Stomach (tissue), 8 donors: ENCODE measurements at regions not wholly inside any gene's neighbourhood (a gene's known extent, or its start where the extent isn't known, plus 50 kb on each side); places are given as distances from the start of the nearest gene placed in this dataset.

Experiments
- DNase-seq, 2 donors: peaks; one replicate each; pipeline versions ENCODE4 v3.0.0 to v3.0.0-alpha.2; 2013 to 2019
- H3K27ac ChIP-seq, 5 donors: fragments of 200-600 bp in 4 of 5; sonication (generic) in 4 of 5; one replicate each; pipeline ENCODE4 v1.5.1; 2013 to 2019; ENCODE audit warnings: mild to moderate bottlenecking in 1 of 5, moderate library complexity in 1 of 5
- H3K27me3 ChIP-seq, 3 donors: fragments of 200-600 bp; sonication (generic); one replicate each; pipeline ENCODE4 v1.5.1; 2017 to 2019; ENCODE audit warnings: mixed run types in 1 of 3
- H3K36me3 ChIP-seq, 4 donors: fragments of 200-600 bp; sonication (generic); 1 replicate in 3 of 4; 2 replicates in 1 of 4; pipeline ENCODE4 v1.5.1; 2016 to 2019
- H3K4me1 ChIP-seq, 4 donors: fragments of 200-600 bp; sonication (generic); one replicate each; pipeline ENCODE4 v1.5.1; 2016 to 2019
- H3K4me3 ChIP-seq, 4 donors: fragments of 200-600 bp; sonication (generic) in 3 of 4; one replicate each; pipeline ENCODE4 v1.5.1; 2016 to 2019; ENCODE audit warnings: mild to moderate bottlenecking in 1 of 4
- H3K9me3 ChIP-seq, 4 donors: fragments of 200-600 bp; sonication (generic); one replicate each; pipeline ENCODE4 v1.5.1; 2016 to 2019
- EP300 ChIP-seq: sonication (generic); formaldehyde crosslinking; IDR thresholded peaks from one replicate; pipeline ENCODE4 v1.6.1; 2017; ENCODE audit warnings: antibody characterized with exemption
- POLR2A ChIP-seq, 4 donors: fragments of 450-650 bp; IDR thresholded peaks; one replicate each; pipeline ENCODE4 v1.6.1; 2016; ENCODE audit warnings: antibody characterized with exemption in 4 of 4, control low read depth in 2 of 4, mild to moderate bottlenecking in 1 of 4, moderate library complexity in 1 of 4
- POLR2AphosphoS5 ChIP-seq, 3 donors: sonication (generic); formaldehyde crosslinking; IDR thresholded peaks; one replicate each; pipeline ENCODE4 v1.6.1; 2016; ENCODE audit warnings: antibody characterized with exemption in 3 of 3
- WGBS, 5 donors: extraction: QIAGEN DNeasy Blood & Tissue Kit in 3 of 5; methylation state at CpG; one replicate each; pipeline versions ENCODE4 v1.1.5 to v1.1.7; 2013 to 2018; 5-methylcytosine and 5-hydroxymethylcytosine counted together
- intact Hi-C: fragments of 100-400 bp; cut with DNase I; formaldehyde crosslinking; loops from one replicate; pipeline ENCODE4 v1.15.1; 2023; ENCODE audit warnings: low total_unique reads
- TF ChIP-seq, protein P1 (sequence below), 7 experiments: fragments of 450-650 bp in 4 of 7; fragments of 200-600 bp in 3 of 7; sonication (generic) in 3 of 7; IDR thresholded peaks; one replicate each; pipeline ENCODE4 v1.5.1; 2016 to 2019; ENCODE audit warnings: antibody characterized with exemption in 7 of 7, control low read depth in 2 of 7, mild to moderate bottlenecking in 1 of 7
- donor health status: healthy with polysubstance abuse.
- donor health status: Bipolar disorder and iron deficiency.
- donor health status: healthy.

DNA sequence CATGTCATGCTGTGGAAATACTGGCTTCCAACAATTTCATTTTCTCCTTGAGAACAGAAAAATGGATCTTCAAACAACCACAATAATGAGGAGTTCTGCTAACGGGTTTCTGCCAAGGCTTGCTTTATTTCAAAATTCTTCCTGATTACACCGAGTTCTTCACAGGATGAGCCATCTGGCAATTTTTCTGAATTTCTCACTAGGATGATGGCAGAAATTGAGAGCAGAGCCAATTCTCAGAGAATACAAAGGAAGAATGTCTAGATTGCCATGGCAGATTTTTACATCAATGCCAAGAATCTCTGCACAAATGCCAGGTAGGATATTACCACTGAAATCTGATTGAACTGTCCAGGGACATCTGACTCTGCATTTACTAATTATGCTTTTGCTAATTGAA, 619.0 kb upstream of the CHRM3 start:
- Histone ChIP-seq H3K27ac (no peak overlapping the region), H3K36me3 (no peaks in the 10 kb centered on the region), H3K4me3 (no peak overlapping the region), H3K4me1 (no peaks in the 10 kb centered on the region), H3K9me3 (peaks cover 0 to 35% (median 22%) of the 10 kb centered on the region in 4 donors), H3K27me3 (no peaks in the 10 kb centered on the region)
- TF ChIP-seq, protein P1, sequence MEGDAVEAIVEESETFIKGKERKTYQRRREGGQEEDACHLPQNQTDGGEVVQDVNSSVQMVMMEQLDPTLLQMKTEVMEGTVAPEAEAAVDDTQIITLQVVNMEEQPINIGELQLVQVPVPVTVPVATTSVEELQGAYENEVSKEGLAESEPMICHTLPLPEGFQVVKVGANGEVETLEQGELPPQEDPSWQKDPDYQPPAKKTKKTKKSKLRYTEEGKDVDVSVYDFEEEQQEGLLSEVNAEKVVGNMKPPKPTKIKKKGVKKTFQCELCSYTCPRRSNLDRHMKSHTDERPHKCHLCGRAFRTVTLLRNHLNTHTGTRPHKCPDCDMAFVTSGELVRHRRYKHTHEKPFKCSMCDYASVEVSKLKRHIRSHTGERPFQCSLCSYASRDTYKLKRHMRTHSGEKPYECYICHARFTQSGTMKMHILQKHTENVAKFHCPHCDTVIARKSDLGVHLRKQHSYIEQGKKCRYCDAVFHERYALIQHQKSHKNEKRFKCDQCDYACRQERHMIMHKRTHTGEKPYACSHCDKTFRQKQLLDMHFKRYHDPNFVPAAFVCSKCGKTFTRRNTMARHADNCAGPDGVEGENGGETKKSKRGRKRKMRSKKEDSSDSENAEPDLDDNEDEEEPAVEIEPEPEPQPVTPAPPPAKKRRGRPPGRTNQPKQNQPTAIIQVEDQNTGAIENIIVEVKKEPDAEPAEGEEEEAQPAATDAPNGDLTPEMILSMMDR (IDR thresholded peaks at IDR 0.05), result no peak
- TF ChIP-seq POLR2AphosphoS5 (IDR thresholded peaks at IDR 0.05), result no peak
- intact Hi-C loops, result no loop called here
- DNase-seq, result no peak
- WGBS, 5 donors, result 82 to 95% (median 89%) methylated on average over 2 of the region's 2 CpGs

DNA sequence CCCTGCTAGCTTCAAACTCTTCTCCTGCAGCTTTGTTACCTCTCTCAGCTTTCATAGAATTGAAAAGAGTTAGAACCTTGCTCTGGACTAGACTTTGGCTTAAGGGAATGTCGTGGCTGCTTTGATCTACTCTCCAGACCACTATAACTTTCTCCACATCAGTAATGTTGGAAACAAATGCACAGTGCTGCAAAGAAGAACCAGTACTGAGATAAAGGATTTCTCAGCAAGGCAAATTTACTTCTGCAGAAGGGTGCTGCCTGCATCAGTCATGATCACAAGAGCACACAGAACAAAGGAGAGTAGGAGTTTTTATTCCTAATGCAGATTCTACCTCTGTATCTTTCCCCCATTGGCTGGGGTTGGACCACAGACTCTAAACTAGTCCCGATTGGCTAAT, 621.6 kb upstream of the CHRM3 start:
- Histone ChIP-seq H3K27me3 (no peaks in the 10 kb centered on the region), H3K4me3 (no peak overlapping the region), H3K27ac (no peak overlapping the region), H3K36me3 (no peaks in the 10 kb centered on the region), H3K9me3 (peaks cover 0 to 39% (median 22%) of the 10 kb centered on the region in 4 donors), H3K4me1 (no peaks in the 10 kb centered on the region)
- no peak for DNase-seq
- whole genome bisulfite sequencing, 5 donors, result 67 to 90% (median 83%) methylated on average over 2 of the region's 2 CpGs
- TF ChIP-seq, protein P1 (IDR thresholded peaks at IDR 0.05), result no peak
- no peak for TF ChIP-seq POLR2A (IDR thresholded peaks at IDR 0.05)
- no peak for TF ChIP-seq EP300
- TF ChIP-seq POLR2AphosphoS5 (IDR thresholded peaks at IDR 0.05), result no peak
- intact Hi-C loops, result no loop called here

DNA sequence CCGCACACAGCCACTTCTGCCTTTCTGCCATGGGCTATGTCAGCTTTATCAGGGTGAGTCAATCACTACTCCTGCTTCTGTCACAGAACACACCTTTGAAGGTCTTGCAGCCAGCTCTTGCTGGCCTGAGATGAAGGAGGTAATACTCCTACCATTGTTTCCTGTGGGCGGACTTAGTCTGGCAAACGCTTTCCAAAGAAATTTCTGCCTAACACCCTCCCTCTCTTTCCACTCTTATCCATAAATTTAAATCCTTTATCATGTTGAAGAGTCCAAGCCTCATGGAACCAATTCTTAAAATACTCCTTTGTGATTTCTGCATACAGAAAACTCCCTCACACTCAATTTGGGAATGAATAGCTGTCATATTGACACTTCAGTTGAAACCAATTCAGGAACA, 633.1 kb upstream of the CHRM3 start:
- no peak overlapping the region for H3K4me3 ChIP-seq
- no peaks in the 10 kb centered on the region for H3K4me1 ChIP-seq
- no peak for DNase-seq
- no peaks in the 10 kb centered on the region for H3K36me3 ChIP-seq
- intact Hi-C loops, result no loop called here
- H3K9me3 ChIP-seq, result peaks cover 0 to under 1% (median 0%) of the 10 kb centered on the region in 4 donors
- 73 to 89% (median 83%) methylated on average over 3 of the region's 3 CpGs for WGBS, 5 donors
- no peak overlapping the region for H3K27ac ChIP-seq
- TF ChIP-seq POLR2A (IDR thresholded peaks at IDR 0.05), result no peak
- no peak for TF ChIP-seq POLR2AphosphoS5 (IDR thresholded peaks at IDR 0.05)
- no peak for TF ChIP-seq EP300
- TF ChIP-seq, protein P1 (IDR thresholded peaks at IDR 0.05), result no peak
- no peaks in the 10 kb centered on the region for H3K27me3 ChIP-seq

DNA sequence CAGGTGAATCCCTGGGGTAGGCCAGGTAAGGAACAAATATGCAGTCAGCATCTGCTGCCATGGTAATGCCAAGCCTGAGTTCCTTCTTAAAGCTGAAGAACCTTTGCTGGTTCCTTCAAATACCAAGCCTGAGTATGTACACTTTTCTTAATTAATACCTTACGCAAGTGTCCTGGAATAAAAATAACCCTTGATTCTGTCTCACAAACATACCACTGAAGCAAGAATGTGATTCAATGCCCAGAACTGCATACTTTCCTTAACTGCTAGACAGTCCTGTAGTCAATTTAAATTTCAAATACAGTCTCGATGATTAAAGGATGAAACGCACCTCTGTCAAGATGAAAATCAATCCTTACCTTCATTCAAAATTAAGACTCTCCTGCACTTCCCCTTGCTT, 634.0 kb upstream of the CHRM3 start:
- Histone ChIP-seq H3K36me3 (no peaks in the 10 kb centered on the region), H3K4me3 (no peak overlapping the region), H3K27me3 (no peaks in the 10 kb centered on the region), H3K4me1 (no peaks in the 10 kb centered on the region), H3K27ac (no peak overlapping the region), H3K9me3 (peaks cover 0 to 4% (median 0%) of the 10 kb centered on the region in 4 donors)
- WGBS, 5 donors, result 86 to 96% (median 95%) methylated on average over 3 of the region's 3 CpGs
- intact Hi-C loops, result no loop called here
- DNase-seq, result no peak
- no peak for TF ChIP-seq EP300
- TF ChIP-seq POLR2AphosphoS5 (IDR thresholded peaks at IDR 0.05), result no peak
- TF ChIP-seq POLR2A (IDR thresholded peaks at IDR 0.05), result no peak

DNA sequence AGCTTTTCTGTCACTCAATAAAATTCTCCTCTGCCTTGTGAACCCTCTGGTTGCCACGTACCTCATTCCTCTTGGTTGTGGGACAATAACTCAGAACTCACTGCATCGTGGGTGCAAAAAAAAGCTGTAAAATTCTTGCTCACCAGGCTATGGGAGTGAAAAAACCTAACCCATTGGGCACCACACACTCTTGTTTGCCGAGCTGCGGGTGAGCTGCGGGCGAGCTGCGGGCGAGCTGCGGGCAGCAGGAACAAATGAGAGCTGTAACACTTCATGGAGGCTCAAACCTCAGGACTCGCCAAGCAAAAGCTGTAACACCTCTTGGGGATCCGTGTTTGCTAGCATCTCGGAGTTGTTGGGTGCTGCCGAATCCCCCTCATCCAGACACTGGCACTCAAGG, 641.3 kb upstream of the CHRM3 start:
- Histone ChIP-seq H3K4me1 (no peaks in the 10 kb centered on the region), H3K36me3 (no peaks in the 10 kb centered on the region), H3K4me3 (no peak overlapping the region), H3K27ac (no peak overlapping the region), H3K27me3 (no peaks in the 10 kb centered on the region), H3K9me3 (peaks cover 0 to 18% (median 16%) of the 10 kb centered on the region in 4 donors)
- TF ChIP-seq POLR2AphosphoS5 (IDR thresholded peaks at IDR 0.05) (no peak), POLR2A (IDR thresholded peaks at IDR 0.05) (no peak)
- 82 to 93% (median 91%) methylated on average over 13 of the region's 13 CpGs for WGBS, 5 donors
- DNase-seq, result no peak
- intact Hi-C loops, result no loop called here
